Embryonic facial prominence (tissue), 1 donor: ENCODE measurements at regions not wholly inside any gene's neighbourhood (a gene's known extent, or its start where the extent isn't known, plus 50 kb on each side); places are given as distances from the start of the nearest gene placed in this dataset.

Source experiments
- DNase-seq: peaks from one replicate; pipeline ENCODE4 v3.0.0-alpha.2; 2016; ENCODE audit errors: extremely low spot score

DNA sequence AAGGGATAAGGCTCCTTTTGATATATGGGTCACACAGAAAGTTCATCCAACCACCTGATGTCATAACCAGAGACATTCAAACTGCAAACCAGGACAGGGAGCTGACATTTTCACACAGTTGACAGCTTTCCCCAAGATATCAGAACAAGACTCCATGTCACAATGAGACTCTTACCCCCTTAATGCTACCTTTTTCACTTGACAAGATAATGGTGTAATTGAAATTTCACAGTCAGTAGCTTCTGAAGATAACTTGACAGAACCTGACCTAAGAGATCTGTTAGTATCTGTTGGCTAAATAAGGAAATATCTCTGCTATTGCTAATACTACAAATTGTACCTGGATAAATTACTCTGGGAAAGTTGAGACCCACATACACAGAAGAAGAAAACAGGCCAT, 187.3 kb downstream of the C12orf50 start:
- no peak for DNase-seq

DNA sequence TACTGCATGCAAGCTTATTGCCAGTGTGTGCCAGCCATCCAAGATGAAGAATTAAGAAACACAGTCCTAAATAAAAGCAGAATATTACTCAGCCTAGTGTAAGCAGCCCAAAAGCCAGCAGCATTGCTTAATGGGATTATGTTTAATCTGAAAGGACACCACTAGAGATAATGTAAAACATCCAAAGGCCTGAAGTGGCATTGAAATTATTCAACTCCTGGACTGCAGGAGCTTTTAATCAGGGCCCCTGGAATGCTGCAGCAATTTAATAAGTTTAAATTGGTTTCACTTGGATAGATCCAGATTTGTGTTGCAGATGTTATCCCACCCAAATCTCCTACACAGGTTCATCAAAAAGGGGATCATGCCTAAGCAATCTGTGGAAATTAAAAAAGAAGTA, 193.0 kb downstream of the C12orf50 start:
- DNase-seq = no peak

DNA sequence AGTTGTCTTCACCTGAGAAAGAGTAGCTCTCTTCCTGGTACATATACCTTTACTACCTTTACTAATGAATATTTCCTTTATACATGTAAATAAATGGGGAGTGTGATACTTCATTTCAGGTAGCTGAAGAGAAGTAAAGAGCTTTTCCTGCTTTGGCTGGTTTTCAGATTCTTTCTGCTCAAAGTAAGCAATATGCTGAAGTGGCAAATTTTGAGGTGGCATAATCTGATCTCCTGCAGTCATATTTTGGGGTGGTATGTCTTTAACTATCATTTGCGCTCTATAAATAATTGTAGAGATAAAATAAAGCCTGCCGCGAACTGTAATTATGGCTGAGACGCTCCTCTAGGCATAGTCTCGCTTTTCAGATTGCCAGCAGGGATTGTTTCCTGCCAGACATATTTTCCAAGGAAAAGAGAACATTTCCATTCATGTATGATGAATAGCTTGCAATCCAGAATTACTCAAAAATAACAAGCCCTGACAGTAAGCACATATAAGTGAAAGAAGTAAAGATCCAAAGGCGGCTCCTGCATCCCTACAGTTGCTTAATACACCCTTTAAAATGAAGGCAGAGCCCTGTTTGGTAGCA, 200.7 kb downstream of the C12orf50 start:
- no peak for DNase-seq

DNA sequence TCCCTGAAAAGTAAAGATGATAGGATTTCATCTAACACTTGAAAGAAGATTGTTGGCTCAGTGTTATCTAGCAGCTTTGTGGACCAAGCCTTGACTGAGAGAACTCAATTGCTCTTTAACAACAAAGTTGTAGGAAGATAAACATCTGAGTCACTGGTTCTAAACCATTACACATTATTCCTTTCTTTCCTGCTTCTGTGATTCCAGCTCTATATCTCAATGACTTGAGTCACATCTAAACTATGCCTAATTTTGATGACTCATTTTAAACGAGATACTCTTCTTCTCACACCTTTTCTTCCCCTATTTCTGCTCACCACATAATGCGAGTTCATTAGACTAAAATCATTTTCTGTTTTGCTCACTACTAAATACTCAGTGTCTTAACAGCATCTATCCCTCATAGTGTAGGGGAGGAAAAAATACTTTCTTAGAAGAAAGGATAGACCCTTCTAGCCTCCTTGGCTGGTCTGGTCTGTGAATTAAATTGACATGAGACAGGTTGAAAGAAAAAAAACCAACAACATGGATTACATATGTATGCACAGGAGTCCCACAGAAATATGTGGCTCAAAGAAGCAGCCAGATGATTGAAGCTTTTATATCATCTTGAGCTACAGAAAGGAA, 201.4 kb downstream of the C12orf50 start:
- DNase-seq = no peak

DNA sequence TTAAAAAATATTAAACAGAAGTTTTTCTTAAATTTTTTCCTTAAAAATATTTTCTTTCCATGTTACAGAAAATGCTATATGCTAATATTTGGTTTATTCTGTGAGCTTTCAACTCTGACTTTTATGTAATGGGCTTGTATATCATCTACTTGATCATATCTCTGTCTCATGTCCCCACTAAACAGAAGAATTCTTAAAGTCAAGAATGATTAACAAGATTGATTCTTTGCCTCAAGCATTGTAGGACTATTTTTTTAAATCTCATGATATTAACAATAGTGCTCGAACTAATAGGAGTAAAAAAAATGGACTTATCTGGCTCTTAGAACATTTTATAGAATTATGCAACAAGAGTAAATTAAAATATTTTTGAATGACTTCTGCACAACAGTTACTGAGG, 206.3 kb downstream of the C12orf50 start:
- DNase-seq = no peak

DNA sequence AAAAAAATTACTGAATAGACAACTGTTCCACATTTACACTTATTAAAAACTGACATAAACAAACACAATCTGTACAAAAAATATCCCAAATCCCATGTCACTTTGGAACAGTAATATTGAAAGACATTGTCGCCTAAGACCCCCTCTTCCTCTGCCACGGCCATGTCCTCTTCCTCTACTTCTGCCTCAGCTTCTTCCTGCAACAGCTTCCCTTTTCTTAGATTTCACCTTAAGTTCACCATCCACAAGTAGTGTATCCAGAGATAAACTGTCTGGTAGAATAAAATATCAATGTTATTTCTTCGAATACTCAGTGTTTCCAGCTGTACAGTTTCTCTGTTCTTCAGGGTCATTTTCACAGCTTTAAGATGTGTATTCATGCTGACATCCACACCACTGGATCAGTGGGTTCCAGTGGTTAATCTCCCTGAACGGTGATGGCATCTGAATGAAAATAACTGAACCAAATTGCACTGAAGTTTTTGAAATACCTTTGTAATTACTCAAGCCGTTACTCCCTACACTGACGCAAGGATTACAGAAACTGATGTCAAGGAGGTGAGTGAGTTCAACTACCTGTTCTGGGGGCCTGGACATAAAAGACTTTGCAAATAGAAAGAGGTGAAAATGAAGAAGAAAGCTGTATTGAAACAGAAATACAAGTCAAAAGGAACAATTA, 208.5 kb downstream of the C12orf50 start:
- no peak for DNase-seq

DNA sequence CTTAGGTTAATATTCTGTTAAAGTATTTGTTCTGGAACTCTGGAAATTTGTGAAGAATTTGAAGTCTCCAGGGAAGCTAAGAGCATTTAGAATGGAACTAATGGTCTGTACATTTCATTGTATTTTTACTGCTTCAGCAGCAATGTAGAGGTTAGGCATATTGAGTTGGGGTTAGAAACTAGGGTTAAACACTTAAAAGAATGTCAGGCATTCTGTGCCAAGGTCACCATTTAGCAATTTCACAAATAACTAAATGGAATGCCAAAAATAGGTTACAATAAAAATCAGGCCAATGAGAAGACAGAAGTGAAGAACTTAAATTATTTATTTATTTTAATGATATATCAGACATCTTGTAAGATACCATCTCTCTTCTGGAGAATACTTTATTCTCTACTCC, 210.8 kb downstream of the C12orf50 start:
- no peak for DNase-seq

DNA sequence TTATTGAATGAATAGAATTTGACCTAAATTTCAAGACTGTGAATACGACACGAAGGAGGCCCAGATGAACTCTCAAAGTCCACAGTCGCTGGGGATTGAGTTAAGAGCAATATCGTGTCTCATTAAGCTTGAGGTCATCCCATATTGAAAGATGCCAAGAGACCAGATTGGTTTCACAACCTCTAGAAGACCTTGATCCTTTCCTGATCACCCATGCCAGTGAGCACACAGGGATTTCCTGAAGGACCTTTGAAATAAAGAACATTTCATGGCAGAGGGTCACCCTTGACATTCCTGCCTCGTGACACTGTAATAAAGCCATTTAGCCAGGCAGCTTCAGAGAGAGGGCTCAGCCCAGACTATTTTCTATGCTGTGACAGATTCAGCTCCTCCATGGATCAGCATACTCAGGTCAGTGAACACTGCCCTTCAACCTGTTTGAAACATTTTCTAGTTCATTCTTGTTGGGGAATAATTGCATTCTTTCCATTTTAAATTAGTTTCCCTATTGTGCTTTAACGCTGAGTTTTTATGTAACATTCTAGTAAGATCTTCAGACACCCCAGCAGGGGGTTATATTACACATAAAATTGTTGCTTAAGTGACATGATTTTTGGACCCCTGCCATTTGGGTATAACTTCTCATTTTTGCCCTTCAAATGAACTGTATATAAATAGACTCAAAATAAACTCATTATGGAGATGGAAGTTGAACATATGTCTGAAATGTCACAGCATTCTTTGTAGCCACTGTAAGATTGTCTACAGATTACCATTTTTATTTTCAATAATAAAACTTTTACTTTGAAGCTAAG, 213.2 kb downstream of the C12orf50 start:
- peak; percentile 21 for DNase-seq

DNA sequence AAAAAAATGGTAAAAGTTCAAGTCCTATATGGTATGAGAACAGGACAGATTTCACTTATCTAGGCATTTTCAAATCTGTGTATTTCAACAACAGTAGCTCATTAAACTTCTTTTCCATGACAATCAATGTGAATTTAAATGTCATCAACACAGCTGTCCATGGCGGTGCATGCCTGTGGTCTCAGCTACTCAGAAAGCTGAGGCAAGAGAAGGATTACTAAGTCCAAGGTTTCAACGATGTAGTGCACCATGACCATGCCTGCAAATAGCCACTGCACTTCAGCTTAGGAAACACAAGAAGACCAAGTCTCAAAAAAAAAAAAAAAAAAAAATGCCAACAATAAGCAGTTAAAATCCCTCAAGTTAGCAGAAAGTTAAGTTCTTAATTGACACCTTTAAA, 214.6 kb downstream of the C12orf50 start:
- DNase-seq = no peak

DNA sequence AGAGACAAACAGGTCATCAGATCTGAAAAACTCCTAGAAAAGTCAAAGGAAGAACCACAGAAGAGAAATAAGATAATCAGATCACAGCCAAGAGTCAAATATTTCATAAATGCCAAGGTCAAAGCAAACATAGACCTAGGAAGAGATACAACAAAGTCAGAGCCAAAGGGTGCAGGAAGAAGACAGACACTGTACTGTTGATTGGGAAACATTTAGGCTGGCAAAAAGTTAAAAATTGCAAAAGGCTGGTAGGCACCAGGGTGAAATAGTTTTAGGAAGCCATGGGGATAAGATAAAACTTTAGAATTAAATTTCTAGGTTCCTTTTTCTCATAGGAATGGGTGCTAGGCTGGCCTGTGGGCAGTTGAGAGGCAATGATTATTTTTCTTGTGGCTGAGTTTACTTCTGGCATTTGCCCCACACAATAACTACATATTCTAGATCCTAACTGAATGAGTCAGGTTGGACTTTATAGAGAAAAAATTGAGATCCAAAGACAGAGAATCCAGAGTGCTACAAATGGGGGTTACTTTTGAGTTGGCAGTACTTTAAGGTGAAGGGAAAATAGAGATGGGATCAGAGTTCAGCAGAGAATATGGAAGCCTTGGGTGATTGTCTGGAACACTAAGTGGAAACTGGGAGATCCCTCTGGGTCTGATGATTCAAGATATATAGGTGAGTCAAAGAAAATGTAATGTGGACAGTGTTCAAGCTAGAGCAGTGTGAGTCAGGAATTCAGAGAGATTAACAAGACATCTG, 215.5 kb downstream of the C12orf50 start:
- DNase-seq = no peak

DNA sequence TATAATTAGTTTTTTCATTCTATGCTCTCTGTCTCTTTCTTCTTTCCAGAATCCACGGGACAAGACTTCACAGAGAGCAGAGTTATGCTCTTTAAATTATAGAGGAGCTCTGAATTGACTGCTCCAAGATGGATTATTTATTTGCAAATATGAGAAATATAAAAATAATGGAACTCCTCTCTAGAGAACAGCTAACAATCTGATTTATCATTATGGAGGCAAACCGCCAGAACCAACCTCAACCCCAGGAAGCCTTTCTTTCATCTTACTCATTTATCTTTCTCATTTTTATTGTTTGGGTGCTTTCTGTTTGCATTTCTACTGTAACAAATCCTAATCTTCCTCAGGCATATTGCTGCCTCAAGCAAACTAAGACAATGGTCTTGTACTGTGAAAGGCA, 216.5 kb downstream of the C12orf50 start:
- DNase-seq = no peak

DNA sequence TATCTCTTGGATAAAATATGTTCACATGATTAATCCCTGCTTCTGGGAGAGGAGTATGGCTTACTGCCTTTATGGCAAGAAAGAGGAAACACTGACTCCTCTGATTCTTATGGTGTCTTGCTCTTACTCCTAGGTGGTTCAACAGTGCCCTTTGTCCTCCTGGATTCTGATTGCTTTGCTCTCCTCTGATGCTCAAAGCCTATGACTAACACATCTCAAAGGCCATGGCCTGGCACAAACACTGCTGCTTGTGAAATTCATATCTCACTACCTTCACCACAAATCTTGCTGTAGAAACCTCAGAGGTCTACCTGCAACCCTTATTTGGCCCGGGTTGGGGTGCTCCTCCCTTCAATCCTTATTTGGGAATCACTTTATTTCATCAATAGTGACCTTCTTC, 217.2 kb downstream of the C12orf50 start:
- no peak for DNase-seq

DNA sequence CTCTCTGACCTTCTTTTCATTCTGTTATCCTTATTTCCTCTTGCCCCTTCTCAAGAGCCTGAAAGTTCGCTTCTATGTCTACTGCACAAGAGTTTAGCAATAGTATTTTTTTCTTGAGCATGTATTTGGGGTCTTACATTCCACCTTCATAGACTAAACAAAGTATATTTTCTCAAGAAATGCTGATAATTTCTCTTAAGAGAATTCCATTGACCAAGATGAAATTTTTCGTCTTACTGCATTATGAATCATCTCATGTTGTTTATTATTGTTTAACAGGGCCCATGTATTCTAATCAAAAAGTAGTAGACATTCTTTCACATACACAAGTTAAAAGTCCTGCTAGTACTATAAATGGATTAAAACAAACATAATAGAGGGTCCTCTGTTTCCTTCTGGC, 219.3 kb downstream of the C12orf50 start:
- no peak for DNase-seq

DNA sequence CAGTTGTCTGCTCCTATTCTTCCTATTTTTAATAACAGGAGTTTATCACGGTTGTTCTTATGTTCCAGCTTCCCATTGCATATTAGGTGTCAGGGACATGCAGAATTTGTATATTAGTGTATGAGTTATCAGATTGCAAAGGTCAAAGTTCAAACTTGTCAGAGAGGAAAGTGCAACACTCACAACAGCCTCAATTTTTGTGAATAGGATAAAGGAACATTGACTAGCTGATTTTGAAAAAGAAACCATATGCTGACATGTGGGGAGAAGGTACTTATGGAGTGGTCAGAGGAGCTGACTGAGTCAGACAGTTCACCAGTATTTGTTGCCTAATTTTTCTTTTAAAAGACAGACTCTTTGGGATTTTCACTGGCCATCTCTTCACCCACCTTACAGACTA, 222.1 kb downstream of the C12orf50 start:
- DNase-seq = no peak

DNA sequence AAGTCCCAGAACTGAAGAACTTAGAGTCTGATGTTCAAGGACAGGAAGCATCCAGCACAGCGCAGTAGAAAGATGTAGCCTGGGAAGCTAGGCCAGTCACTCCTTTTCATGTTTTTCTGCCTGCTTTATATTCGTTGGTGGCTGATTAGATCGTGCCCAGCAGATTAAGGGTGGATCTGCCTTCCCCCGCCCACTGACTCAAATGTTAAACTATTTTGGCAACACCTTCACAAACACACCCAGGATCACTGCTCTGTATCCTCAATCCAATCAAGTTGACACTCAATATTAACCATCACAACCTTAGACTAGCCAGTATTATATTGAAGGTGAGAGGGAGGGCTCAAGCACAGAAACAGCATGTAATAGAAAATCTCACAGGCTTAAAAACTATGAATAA, 222.9 kb downstream of the C12orf50 start:
- DNase-seq = no peak

DNA sequence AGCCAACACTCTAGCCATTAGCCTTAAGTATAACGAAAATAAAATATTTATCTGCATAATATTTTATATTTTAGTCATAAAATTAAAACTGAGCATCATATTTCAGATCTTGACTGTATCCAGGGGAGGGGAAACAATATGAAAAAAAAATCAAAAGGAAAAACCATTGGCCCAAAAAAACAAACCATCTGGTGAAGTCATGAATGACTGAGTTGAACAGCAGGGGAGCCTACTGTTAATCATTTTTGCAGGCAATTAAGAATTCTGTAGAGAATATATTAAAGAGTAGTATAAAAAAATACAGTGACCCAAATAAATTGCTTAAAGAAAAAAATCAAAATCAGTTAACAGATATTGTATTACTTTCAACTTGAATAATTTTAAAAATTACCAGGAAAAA, 224.8 kb downstream of the C12orf50 start:
- no peak for DNase-seq

DNA sequence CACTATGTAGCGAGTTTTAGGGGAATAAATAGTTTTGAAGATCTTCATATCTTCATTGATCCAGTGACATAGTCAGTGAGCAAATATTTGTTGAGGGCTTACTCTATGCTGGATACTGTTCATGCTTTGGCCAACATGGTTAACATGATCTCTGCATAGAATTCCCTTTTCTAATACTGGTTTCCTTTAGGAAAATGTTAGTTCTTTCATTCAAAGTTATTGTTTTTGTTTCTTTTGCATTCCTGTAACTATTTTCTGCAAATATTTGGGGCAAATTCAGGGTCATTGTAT, 226.5 kb downstream of the C12orf50 start:
- no peak for DNase-seq

DNA sequence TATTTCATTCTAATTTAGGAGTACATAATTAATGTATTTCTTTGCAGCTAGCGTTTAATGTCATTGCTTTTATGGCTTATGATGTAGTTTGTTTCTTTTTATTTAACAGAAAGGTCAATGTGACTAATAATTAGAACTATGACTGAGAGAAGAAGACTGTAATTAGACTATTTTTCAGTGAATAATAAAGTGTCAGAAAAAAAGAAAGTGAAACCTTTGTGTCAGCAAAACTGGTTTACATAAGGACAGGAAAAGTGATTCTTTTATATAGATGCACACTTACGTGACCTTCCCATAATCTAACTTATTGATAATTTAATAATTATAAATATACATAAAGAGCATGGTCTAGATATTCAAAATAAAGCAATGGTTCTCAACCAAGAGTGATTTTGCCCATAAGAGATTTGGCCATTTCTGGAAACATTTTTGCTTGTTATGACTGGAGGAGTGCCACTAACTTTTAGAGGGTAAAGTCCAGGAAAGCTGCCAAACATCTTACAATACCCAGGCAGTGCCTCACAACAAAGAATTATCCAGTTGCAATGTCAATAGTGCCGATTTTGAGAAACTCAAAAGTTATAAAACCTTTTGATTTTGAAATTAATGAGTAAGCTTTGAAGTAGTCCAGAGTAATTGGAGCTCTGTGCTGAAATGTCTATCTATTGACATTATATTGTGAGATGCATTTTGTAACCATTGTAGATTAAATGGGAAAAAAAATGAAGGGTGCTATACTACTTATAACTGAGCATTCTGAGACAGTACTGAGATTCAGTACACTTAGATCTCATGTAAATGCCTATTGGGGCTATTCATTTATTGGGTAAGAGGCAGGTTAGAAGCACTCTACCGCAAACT, 227.1 kb downstream of the C12orf50 start:
- no peak for DNase-seq

DNA sequence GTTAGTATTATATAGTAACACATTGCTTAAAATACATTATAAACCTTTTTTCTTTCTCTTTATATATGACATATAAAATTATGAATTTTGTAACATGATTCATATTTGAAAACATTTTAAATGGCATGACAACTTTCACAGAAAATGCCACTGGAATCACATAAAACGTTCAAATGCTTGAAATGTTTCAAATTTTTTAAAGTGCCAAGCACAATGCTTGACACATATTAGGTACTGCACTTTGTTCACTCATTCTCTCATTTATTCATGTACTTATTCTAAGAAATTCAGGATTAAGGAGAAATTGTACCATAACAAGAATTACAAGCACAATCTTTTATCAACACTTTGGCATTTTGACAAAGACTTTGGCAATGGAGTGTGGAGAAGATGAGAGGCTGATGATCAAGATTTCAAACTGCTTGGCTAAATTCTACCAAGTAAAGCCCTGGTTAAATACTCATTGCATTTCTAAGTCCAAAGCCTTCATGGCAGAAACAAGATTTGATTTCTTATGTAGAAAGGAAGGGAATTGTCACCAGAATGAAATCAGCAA, 232.2 kb downstream of the C12orf50 start:
- DNase-seq = no peak

DNA sequence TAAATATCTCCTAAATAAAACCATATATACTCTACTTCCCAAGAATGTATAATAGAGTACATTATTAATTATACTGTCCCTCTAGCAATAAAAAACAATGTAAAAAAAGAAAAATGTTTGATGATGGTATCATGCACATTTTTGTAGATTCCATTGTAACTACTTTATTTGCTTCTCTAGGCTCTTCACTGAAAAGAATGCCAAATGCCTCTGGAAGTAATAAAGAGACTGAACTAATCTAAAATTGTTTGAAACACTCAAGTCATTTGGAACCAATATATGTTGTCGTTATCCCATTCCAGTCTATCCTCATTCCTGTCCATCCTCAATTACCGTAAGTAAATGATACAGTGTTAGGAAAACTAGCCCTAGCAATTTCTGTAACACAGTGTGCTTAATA, 233.6 kb downstream of the C12orf50 start:
- DNase-seq = no peak

DNA sequence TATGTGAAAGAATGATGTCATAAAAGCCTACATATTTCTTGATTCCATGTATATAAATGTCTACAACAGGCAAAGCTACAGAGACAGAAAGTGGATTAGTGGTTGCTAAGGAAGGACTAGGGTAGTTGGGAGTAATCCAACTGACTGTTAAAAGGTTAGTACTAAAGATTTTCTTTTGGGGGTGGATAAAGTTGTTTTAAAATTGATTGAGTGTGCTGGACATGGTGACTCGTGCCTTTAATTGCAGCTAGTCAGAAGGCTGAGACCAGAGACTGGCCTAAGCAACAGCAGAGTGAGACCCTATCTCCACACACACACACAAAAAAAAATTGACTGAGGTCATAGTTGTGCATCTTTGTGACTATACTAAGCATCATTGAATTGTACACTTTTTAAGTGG, 234.3 kb downstream of the C12orf50 start:
- no peak for DNase-seq
